Fibroblast of lung (primary cell): ENCODE measurements at regions not wholly inside any gene's neighbourhood (a gene's known extent, or its start where the extent isn't known, plus 50 kb on each side); places are given as distances from the start of the nearest gene placed in this dataset.

Experiments
- DNase-seq, 2 donors: peaks; one replicate each; pipeline versions ENCODE4 v3.0.0 to v3.0.0-alpha.2; 2010; ENCODE audit warnings: low read depth in 2 of 2
- H2AFZ ChIP-seq: 2 replicates; pipeline ENCODE4 v1.5.1; 2012; ENCODE audit warnings: low read length, control low read depth, inconsistent platforms
- H3K27ac ChIP-seq: 2 replicates; pipeline ENCODE4 v1.5.1; 2011; ENCODE audit warnings: low read length, control low read depth; ENCODE audit not compliant: insufficient read depth
- H3K27me3 ChIP-seq: 2 replicates; pipeline ENCODE4 v1.5.1; 2011; ENCODE audit warnings: mild to moderate bottlenecking, low read length; ENCODE audit not compliant: control insufficient read depth, insufficient read depth
- H3K36me3 ChIP-seq: 2 replicates; pipeline ENCODE4 v1.5.1; 2011; ENCODE audit warnings: low read length; ENCODE audit not compliant: control insufficient read depth, insufficient read depth
- H3K4me1 ChIP-seq: 2 replicates; pipeline ENCODE4 v1.5.1; 2011; ENCODE audit warnings: low read length; ENCODE audit not compliant: control insufficient read depth, insufficient read depth; ENCODE audit errors: extremely low read depth
- H3K4me2 ChIP-seq: 2 replicates; pipeline ENCODE4 v1.5.1; 2011; ENCODE audit warnings: low read length, control low read depth; ENCODE audit not compliant: insufficient read depth; ENCODE audit errors: extremely low read depth
- H3K4me3 ChIP-seq, 4 experiments: fragments of 200-600 bp in 1 of 4; sonication (generic) in 1 of 4; replicated peaks in 1 of 4; 2 replicates each; pipeline ENCODE4 v1.5.1; 2011 to 2016; ENCODE audit warnings: low read length in 4 of 4, low read depth in 3 of 4, mild to moderate bottlenecking in 3 of 4, control low read depth in 2 of 4, inconsistent platforms in 1 of 4, mixed read lengths in 1 of 4; ENCODE audit not compliant: insufficient read depth in 1 of 4; ENCODE audit errors: control extremely low read depth in 1 of 4
- H3K79me2 ChIP-seq: 2 replicates; pipeline ENCODE4 v1.5.1; 2012; ENCODE audit warnings: mild to moderate bottlenecking, low read length, inconsistent platforms; ENCODE audit not compliant: control insufficient read depth, insufficient read depth
- H3K9ac ChIP-seq: 2 replicates; pipeline ENCODE4 v1.5.1; 2011; ENCODE audit warnings: mild to moderate bottlenecking, low read length, control low read depth; ENCODE audit not compliant: insufficient read depth
- H3K9me3 ChIP-seq: 2 replicates; pipeline ENCODE4 v1.5.1; 2012; ENCODE audit warnings: low read depth, low read length; ENCODE audit not compliant: control insufficient read depth, insufficient read depth
- H4K20me1 ChIP-seq: 2 replicates; pipeline ENCODE4 v1.5.1; 2011; ENCODE audit warnings: low read length; ENCODE audit not compliant: control insufficient read depth, insufficient read depth; ENCODE audit errors: extremely low read depth
- EZH2 ChIP-seq: IDR thresholded peaks from 2 replicates; pipeline ENCODE4 v1.5.1; 2012; ENCODE audit warnings: low read length, control low read depth, mild to moderate bottlenecking; ENCODE audit errors: missing control alignments
- TF ChIP-seq, protein P1 (sequence below), 2 donors: IDR thresholded peaks in 1 of 2; conservative IDR thresholded peaks in 1 of 2; 1 replicate in 1 of 2; 2 replicates in 1 of 2; pipeline ENCODE4 v1.5.1; 2011 to 2012; ENCODE audit warnings: low read length in 2 of 2, control low read depth in 1 of 2, inconsistent platforms in 1 of 2, low read depth in 1 of 2, mild to moderate bottlenecking in 1 of 2

DNA sequence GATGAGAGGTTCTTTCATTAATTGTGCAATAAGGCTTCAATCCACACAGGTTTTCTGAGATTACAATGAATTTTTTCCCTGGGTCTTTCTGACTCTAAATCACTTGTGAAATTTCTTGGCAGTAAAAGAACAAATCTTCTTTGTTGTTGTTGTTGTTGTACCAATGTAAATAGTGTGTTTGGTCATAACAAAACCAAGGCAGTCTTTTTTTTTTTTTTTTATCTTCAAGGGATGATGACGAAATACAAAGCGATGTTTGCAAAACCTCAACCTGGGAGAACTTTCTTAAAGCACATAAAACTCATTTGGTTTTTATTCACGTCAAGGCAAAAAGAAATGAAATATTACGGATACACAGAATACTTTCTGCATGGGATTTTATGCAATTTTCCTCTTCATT, 462.0 kb downstream of the LIG4 start:
- Histone ChIP-seq H3K27ac (no peak overlapping the region), H3K9ac (no peak overlapping the region), H3K79me2 (no peaks in the 10 kb centered on the region), H3K27me3 (no peaks in the 10 kb centered on the region), H4K20me1 (no peaks in the 10 kb centered on the region), H3K4me3 (no peak overlapping the region), H2AFZ (no peak overlapping the region), H3K4me2 (no peak overlapping the region), H3K4me1 (no peaks in the 10 kb centered on the region), H3K9me3 (no peaks in the 10 kb centered on the region), H3K36me3 (no peaks in the 10 kb centered on the region)
- DNase-seq, result peak in 1 of 2 donors; percentile 58
- TF ChIP-seq, protein P1, sequence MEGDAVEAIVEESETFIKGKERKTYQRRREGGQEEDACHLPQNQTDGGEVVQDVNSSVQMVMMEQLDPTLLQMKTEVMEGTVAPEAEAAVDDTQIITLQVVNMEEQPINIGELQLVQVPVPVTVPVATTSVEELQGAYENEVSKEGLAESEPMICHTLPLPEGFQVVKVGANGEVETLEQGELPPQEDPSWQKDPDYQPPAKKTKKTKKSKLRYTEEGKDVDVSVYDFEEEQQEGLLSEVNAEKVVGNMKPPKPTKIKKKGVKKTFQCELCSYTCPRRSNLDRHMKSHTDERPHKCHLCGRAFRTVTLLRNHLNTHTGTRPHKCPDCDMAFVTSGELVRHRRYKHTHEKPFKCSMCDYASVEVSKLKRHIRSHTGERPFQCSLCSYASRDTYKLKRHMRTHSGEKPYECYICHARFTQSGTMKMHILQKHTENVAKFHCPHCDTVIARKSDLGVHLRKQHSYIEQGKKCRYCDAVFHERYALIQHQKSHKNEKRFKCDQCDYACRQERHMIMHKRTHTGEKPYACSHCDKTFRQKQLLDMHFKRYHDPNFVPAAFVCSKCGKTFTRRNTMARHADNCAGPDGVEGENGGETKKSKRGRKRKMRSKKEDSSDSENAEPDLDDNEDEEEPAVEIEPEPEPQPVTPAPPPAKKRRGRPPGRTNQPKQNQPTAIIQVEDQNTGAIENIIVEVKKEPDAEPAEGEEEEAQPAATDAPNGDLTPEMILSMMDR (conservative IDR thresholded peaks at IDR 0.05 in 1 of 2, IDR thresholded peaks at IDR 0.05 in 1 of 2; ENCODE audit: low read depth in 1 of 2, low read length in 2 of 2), result no peak
- TF ChIP-seq EZH2, result no peak

DNA sequence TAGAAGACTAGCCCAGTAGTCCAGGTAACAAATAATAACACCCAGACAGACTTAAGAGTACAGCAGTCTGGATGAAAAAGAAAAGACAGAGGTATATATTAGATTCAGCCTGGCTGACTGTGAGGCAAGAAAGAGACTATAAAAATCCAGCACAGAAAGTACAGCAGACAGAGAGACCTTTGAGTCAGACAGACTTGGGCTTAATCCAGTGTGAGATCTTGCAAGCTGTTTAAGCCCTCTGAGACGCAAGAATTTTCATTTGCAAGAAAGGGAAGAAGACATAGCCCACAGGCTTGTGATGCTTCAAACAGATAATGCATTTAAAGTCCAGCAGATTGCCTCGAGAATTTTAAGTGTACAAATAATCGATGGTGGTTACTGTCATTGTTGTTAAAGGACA, 471.4 kb downstream of the LIG4 start:
- Histone ChIP-seq H2AFZ (no peak overlapping the region), H3K9me3 (no peaks in the 10 kb centered on the region), H3K4me3 (no peak overlapping the region), H3K36me3 (no peaks in the 10 kb centered on the region), H3K27ac (no peak overlapping the region), H3K9ac (no peak overlapping the region), H4K20me1 (no peaks in the 10 kb centered on the region), H3K79me2 (no peaks in the 10 kb centered on the region), H3K4me1 (no peaks in the 10 kb centered on the region), H3K4me2 (no peak overlapping the region), H3K27me3 (no peaks in the 10 kb centered on the region)
- peak; percentile 66 to 70 for DNase-seq
- no peak for TF ChIP-seq EZH2

DNA sequence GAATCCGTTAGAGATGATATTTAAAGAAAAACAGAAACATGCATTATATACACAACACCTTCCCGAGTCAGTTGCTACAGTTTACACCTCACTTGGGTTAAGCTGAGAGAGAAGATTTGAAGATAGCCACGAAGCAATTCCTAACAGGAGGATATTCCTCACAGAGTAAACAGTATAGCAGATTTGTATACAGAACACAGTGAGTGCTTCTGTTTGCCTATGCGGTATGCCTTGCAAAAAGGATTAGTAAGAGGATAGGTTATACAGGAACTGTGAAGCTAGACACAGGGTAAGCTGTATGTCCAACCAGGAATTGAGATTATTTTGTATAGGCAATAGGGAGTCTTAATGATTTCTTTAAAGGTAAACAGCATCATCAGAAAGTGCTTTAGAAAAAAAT, 471.8 kb downstream of the LIG4 start:
- Histone ChIP-seq H3K9ac (no peak overlapping the region), H3K27ac (no peak overlapping the region), H3K27me3 (no peaks in the 10 kb centered on the region)

More for the DNA sequence above, 471.8 kb downstream of the LIG4 start:
- Histone ChIP-seq H3K79me2 (no peaks in the 10 kb centered on the region), H2AFZ (no peak overlapping the region), H3K4me2 (no peak overlapping the region), H4K20me1 (no peaks in the 10 kb centered on the region), H3K4me1 (no peaks in the 10 kb centered on the region), H3K36me3 (no peaks in the 10 kb centered on the region), H3K9me3 (no peaks in the 10 kb centered on the region), H3K4me3 (peak overlapping the region in 1 of 4 experiments; percentile 7)
- no peak for DNase-seq
- no peak for TF ChIP-seq EZH2
- TF ChIP-seq, protein P1 (conservative IDR thresholded peaks at IDR 0.05 in 1 of 2, IDR thresholded peaks at IDR 0.05 in 1 of 2; ENCODE audit: low read depth in 1 of 2, low read length in 2 of 2), result no peak
